ENCODE measurements at regions not wholly inside any gene's neighbourhood (a gene's known extent, or its start where the extent isn't known, plus 50 kb on each side); places are given as distances from the start of the nearest gene placed in this dataset.

GRCh38 chr10:42112331-42113157 is 525.8 kb downstream of the ZNF33B start:
- Histone ChIP-seq H3K4ac (ENCODE audit: low read depth, low read length) (no peak overlapping the region), H3K9me1 (ENCODE audit: insufficient read depth, low read length) (no peaks in the 10 kb centered on the region), H2AK5ac (ENCODE audit: low read depth, low read length) (no peak overlapping the region), H2BK5ac (ENCODE audit: low read depth, low read length, poor library complexity, severe bottlenecking) (no peak overlapping the region), H3K56ac (ENCODE audit: extremely low read depth, insufficient read depth, low read length) (no peak overlapping the region), H2BK15ac (ENCODE audit: low read depth, low read length) (no peak overlapping the region), H3K9me3 (ENCODE audit: control insufficient read depth, insufficient read depth, low read length) (peaks cover 9% of the 10 kb centered on the region; the same call in 1 of the 2 replicates), H2BK120ac (ENCODE audit: low read depth, low read length) (no peak overlapping the region), H4K91ac (ENCODE audit: insufficient read depth, low read depth, low read length) (no peak overlapping the region), H3K14ac (replicated peaks; ENCODE audit: low read depth, low read length) (no peak overlapping the region), H3K27ac (ENCODE audit: insufficient read depth, low read length) (no peak overlapping the region), H3K23ac (ENCODE audit: low read depth, low read length) (no peak overlapping the region), H3K4me3 (ENCODE audit: insufficient read depth, low read depth, low read length) (no peak overlapping the region), H2AFZ (replicated peaks; ENCODE audit: low read length, poor library complexity) (no peak overlapping the region), H3K36me3 (ENCODE audit: control insufficient read depth, insufficient read depth, low read length) (no peaks in the 10 kb centered on the region), H2BK20ac (ENCODE audit: low read depth, low read length) (no peak overlapping the region), H4K8ac (ENCODE audit: low read depth in 2 of 2, low read length in 2 of 2) (no peak overlapping the region), H3K4me1 (ENCODE audit: control insufficient read depth, insufficient read depth, low read length) (no peaks in the 10 kb centered on the region), H3K79me1 (ENCODE audit: low read depth in 1 of 2, low read length in 2 of 2) (no peaks in the 10 kb centered on the region), H4K5ac (ENCODE audit: low read depth, low read length) (no peak overlapping the region), H3K18ac (ENCODE audit: low read depth, low read length) (no peak overlapping the region), H3K4me2 (ENCODE audit: low read depth, low read length) (no peak overlapping the region), H3K27me3 (ENCODE audit: control insufficient read depth, insufficient read depth, low read length) (no peaks in the 10 kb centered on the region), H2AK9ac (replicated peaks; ENCODE audit: low read depth, low read length, poor library complexity) (no peak overlapping the region), H3K9ac (ENCODE audit: low read depth, low read length) (no peak overlapping the region), H4K20me1 (ENCODE audit: insufficient read depth, low read length) (no peaks in the 10 kb centered on the region)
- in situ Hi-C loops (cut with MboI; ENCODE audit: low sequenced_read_pairs) (no loop called here), dilution Hi-C loops (cut with HindIII; ENCODE audit: low sequenced_read_pairs, unreplicated experiment) (no loop called here), intact Hi-C loops (cut with micrococcal nuclease) (no loop called here)
- TF ChIP-seq CEBPB (IDR thresholded peaks at IDR 0.05; ENCODE audit: low read depth, low read length) (no peak), CTCF (conservative IDR thresholded peaks at IDR 0.05; ENCODE audit: low read depth, low read length) (no peak), POLR2A (IDR thresholded peaks at IDR 0.05; ENCODE audit: low read depth, low read length) (no peak), RCOR1 (IDR thresholded peaks at IDR 0.05; ENCODE audit: insufficient replicate concordance, low read length) (no peak), MXI1 (IDR thresholded peaks at IDR 0.05; ENCODE audit: borderline replicate concordance, low read depth, low read length) (no peak), BHLHE40 (IDR thresholded peaks at IDR 0.05; ENCODE audit: low read depth, low read length) (no peak)
- WGBS, 2 experiments (ENCODE audit: extremely low coverage in 2 of 2, insufficient read length in 1 of 2): 83% methylated on average over 32 of the region's 64 CpGs; no CpG with 5 or more reads in 1 of the 2 experiments
- ChIA-PET CTCF (no interaction called here), POLR2A (ENCODE audit: unreplicated experiment) (no interaction called here)
- DNase-seq: no peak
- BruUV-seq (replicated peaks): no TSS peak
- no peak for ATAC-seq (ENCODE audit: low read depth)
